Germinal center (tissue), 1 donor: ENCODE measurements at regions not wholly inside any gene's neighbourhood (a gene's known extent, or its start where the extent isn't known, plus 50 kb on each side); places are given as distances from the start of the nearest gene placed in this dataset.
"Not testable (repeated sequence)": the region's sequence is repeated elsewhere in the genome, so short reads cannot be mapped to it uniquely, and the experiment has no call there.

Source experiments
- DNase-seq: peaks from one replicate; pipeline ENCODE4 v3.0.0; 2012; ENCODE audit warnings: mixed read lengths, low spot score

- DNase-seq, result no peak
Measured at GRCh38 chr5:51034222-51034901, 348.9 kb upstream of the ISL1 start.

DNA sequence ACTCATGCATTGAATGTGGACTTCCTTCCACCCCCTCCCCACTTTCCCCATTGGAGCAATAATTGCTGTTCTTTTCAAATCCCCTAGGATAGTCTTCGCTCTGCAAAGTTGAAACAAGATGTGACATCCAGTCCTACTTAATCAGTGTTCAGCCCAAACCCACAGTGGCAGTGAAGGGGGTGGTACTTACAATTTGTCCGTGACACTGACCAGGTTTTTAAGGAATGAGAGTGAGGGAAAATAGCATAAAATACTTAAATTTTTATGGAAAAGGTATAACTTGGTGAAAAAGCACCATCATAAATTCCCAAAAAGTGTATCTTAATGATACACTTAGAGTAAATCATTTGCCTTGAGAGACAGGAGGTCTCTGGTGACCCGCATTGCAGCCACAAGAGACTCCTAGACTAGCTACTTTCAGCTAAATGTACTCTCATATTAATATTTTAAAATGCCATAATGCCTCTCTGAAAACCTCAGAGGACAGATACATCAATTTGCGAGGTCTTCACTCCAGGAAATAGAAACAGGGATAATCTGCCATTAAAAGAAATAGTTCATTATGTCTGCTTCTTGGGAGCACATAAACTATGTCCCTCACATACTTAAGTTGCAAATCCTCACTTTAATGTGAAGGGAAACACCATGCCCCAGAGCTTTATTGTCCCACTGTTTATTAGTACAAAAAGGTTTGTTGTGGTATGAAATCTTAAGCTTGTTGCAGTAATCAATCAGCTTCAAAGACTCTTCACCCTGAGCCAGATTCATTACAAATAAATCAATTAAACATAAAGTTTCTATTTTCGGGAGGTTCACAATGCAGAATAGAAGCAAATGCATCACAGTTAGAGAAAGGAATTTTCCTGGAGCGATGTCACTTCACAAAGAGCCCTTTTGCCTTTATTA lies 343.6 kb upstream of the ISL1 start:
- DNase-seq, result no peak

- no peak for DNase-seq
Measured at GRCh38 chr5:51043745-51044144, 339.5 kb upstream of the ISL1 start.

DNA sequence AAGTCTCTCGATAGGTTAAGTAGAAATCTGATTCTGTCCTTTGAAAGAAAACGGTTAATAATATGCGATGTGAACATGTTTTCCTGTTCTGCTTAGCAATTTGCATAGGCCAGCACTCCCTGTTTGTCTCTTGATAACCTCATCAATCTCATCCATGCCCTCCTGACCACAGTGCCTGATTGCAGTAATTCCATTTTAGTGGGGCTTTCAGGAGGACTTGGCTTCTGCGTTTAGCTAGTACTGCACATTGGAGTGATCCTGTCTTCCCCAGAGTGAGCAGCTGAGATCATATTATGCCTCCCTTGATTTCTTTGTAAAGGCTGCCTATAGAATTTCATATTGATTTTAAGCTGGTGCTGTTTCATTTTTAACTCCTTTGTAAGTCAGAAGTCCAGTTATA lies 335.9 kb upstream of the ISL1 start:
- no peak for DNase-seq

DNA sequence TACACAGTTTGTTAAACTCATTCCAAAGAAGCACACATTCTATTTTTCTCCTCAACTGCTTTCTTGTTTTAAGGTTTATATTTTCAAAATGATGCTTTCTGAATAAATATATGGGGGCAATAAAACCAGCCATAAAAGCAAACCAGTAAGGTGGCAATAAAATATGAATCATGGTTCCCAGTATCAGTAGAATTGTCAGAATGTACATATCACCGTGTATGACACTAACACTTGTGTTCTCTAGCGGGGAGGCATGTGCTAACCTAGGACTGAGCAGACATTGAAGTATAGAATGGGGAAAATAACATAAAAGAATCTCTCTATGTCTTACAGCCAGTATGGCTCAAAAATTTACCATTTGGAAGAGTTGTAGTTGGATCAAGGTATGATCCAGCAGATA lies 329.9 kb upstream of the ISL1 start:
- no peak for DNase-seq

- DNase-seq, result no peak
Measured at GRCh38 chr5:51060953-51061352, 322.3 kb upstream of the ISL1 start.

DNA sequence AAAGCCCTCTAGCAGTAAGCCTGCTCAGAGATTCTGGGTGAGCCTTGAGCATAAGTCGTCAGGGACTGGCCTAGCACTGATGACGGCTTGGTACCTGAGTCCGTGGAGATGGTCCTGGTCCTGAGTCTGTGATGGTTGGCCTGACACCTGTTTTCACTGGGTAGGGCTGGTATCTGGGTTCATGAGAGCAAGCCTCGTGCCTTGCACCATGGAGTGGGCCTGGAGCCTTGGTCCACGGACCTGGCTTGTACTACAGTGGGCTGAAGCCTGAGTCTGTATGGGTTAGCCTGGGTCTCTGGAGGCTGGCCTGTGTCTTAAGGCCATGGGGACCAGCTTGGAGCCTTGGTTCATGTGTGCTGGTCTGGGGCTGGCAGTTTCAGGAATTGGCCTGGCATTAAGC lies 310.3 kb upstream of the ISL1 start:
- no peak for DNase-seq

- no peak for DNase-seq
Measured at GRCh38 chr5:51082741-51083140, 300.5 kb upstream of the ISL1 start.

GRCh38 chr5:51091816-51092215 lies 291.4 kb upstream of the ISL1 start:
- DNase-seq, result no peak

DNA sequence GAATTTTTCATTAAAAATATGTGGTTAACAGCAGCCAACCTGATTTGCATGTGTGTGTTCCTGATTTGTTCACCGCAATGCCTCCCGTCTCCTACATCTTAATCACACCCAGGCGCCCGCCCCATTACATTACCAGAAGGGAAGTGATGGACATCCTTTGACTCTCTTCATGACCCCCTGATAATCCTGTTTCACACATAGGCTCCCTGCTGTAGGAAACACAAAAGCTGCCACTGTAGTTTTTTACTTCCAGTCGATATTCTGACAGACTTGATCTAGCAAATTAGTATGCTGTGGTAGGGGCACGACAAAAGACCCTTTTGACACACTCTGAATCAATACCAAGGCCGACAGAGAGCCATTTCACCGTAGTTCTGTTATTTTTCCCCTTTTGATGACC lies 287.8 kb upstream of the ISL1 start:
- DNase-seq, result no peak

DNA sequence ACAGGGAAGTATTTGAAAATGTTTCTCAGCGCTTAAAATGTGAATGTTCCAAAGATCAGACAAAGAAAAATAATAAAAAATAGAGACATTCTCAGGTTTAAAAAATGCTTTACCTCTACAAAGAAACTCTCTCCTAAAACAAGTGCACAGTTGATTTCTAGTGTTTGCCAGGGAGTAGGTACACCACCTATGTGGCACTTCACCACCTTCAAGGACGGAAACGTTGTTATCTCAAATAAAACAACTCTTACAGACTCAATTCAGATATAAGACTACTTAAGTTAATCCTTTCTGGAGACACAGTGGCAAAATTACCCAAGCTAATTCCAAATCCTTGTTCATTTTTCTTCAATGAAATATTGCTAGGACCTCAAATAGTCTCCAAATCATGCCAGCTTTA lies 286.4 kb upstream of the ISL1 start:
- DNase-seq, result no peak

GRCh38 chr5:51099173-51099853 lies 283.9 kb upstream of the ISL1 start:
- no peak for DNase-seq

DNA sequence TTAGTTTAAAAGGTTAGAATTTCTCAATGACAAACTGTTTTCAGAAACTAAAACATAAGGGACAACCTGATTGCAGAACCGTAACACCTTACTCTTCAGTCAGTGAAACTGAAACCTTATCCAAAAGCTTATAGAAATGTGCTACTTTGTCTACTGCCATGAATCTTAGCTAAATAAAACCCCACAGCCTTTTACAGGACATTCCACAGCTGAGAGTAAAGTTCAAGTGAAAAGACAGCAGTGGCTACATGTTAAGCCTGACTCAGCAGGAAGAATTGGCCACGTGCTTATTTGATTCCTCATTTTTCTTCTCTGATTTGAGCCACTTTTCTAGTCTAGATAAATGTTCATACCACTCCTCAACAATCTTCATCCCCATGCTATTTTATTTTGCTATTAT lies 278.7 kb upstream of the ISL1 start:
- no peak for DNase-seq

DNA sequence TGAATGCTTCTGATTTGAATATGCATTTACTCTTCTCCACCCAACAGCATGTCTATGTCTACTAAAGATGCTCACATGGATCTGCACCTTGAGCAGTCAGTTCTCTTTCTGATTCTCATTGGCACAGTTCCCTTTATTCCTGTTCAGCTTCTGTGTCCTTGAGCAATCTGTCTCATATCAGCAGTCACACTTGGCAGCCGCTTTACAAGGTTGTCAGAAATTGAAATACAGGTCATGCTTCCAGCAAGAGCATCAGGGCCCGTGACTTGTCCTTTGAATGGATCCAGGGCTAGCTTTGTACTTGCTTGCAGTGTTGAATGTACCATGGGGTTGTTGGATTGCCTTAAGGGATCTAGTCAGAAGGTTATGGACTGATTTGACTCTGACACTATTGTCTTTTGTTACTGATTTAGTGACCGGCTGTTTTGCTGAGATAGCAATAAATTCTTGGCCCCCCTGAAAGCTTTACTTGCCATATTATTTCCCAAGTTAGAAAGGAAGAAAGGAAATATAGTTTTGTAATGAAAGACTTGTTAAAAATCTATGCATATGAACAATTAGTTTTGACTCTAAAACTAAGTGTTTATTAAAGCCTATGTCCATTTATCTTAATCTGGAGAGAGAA lies 273.4 kb upstream of the ISL1 start:
- no peak for DNase-seq

DNA sequence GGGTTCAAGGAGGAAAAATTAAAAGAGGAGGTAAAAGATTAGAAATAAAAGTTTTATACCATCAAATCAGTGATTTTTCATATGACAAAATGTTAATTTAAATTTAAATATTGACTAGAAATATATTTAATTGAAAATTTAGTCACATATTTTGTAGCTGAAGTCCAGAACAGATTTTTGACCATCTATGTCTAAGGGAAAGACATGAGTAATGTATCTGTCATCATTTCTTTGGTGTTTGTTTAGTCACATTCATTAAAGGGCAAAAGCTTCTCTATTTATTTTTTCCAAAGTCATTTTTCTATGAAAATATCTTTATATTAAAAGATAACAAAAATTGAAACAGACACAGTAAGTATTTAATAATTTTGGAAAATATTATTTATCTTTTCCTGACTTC lies 252.0 kb upstream of the ISL1 start:
- no peak for DNase-seq

DNA sequence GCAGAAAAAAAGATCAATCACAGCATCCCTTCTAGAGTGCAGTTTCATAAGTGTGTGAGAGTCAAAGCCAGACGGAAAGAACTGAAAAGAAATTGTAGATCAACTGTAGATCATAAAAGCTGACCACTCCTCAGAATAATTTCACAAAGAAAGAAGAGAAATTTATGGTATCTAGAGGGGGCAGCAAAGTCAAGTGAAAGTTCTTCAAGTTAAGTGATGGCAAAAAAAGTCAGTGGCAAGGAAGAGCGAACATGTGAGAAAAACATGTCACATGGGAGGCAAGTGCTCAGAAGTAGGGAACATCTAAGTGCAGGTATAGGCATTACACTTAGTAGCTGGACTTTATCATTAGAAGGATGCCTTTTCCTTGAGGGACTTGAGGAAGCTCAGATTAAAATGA lies 245.1 kb upstream of the ISL1 start:
- DNase-seq, result no peak

- DNase-seq, result no peak
Measured at GRCh38 chr5:51148437-51148836, 234.8 kb upstream of the ISL1 start.

- no peak for DNase-seq
Measured at GRCh38 chr5:51156222-51156621, 227.0 kb upstream of the ISL1 start.

DNA sequence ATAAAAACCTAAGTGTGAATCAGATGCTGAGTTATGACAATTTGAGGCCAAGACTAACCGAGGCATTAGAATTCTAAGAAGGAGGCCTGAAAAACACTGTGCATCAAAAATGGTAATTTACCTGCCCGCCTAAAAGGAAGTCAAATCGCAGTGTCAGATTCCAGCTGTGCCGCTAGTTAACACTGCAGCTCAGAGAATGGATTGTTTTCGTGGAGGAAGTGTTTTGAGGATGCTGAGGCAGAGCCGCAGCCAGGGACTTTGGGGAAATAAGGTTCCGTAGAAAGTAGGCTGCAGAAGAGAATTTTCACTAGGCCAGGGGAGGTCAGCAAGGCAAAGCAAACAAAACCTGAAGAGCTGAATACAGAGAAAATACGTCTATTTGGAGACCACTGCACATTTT lies 226.4 kb upstream of the ISL1 start:
- DNase-seq, result no peak

GRCh38 chr5:51159164-51159563 lies 224.1 kb upstream of the ISL1 start:
- no peak for DNase-seq

DNA sequence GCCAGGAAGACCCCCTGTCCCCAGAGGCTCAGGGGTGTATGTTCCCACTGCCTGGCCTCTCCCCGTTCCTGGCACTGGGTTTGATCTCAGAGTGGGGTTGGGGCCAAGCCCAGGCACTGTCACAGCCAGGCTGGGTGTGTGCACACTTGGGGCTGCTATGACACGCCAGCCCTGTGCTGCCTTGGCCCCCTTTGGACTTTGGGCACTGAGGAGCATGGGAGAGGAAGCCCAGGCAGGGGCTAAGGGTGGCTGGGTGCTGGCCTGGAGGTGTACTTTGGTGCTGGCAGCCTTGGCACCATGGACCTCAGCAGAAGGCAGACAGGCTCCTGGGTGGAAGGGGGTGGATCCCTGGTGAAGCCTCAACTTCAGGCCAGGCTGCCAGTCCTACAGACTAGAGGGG lies 223.6 kb upstream of the ISL1 start:
- no peak for DNase-seq

DNA sequence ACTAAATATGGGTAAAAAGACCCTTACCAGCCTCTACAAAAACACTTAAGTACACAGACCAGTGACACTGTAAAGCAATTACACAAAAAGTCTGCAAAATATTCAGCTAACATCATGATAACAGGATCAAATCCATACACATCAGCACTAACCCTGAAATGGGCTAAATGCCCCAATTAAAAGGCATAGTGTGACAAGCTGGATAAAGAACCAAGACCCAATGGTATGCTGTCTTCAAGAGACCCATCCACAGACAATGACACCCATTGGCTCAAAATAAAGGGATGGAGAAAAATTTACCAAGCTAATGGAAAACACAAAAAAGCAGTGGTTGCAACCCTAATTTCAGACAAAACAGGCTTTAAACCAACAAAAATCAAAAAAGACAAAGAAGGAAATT lies 221.0 kb upstream of the ISL1 start:
- DNase-seq, result no peak

- DNase-seq, result not testable (repeated sequence)
Measured at GRCh38 chr5:51165621-51166020, 217.6 kb upstream of the ISL1 start.
